Activated T-helper 17 cell treated with anti-CD3 and anti-CD28 coated beads, Interleukin-2, amount 50 U/mL, for 72 hours (primary cell): ENCODE measurements at regions not wholly inside any gene's neighbourhood (a gene's known extent, or its start where the extent isn't known, plus 50 kb on each side); places are given as distances from the start of the nearest gene placed in this dataset.

Experiments used
- ATAC-seq: fragments of 150-1000 bp; cut with Tn5 transposase; replicated peaks from 2 replicates; pipeline ENCODE4 v1.10.0; 2021; ENCODE audit warnings: mild to moderate bottlenecking, moderate library complexity
- H3K27ac Mint-ChIP-seq: one replicate; pipeline ENCODE4 v1.8.0; 2022; ENCODE audit warnings: mixed read lengths
- H3K27me3 Mint-ChIP-seq: one replicate; pipeline ENCODE4 v1.8.0; 2022; ENCODE audit warnings: mixed read lengths
- H3K36me3 Mint-ChIP-seq: one replicate; pipeline ENCODE4 v1.8.0; 2022; ENCODE audit warnings: low read depth, mild to moderate bottlenecking, mixed read lengths
- H3K4me1 Mint-ChIP-seq: one replicate; pipeline ENCODE4 v1.8.0; 2022; ENCODE audit warnings: mixed read lengths
- H3K4me3 Mint-ChIP-seq: one replicate; pipeline ENCODE4 v1.8.0; 2022; ENCODE audit warnings: mild to moderate bottlenecking, mixed read lengths
- H3K9me3 Mint-ChIP-seq: one replicate; pipeline ENCODE4 v1.8.0; 2022; ENCODE audit warnings: mixed read lengths

DNA sequence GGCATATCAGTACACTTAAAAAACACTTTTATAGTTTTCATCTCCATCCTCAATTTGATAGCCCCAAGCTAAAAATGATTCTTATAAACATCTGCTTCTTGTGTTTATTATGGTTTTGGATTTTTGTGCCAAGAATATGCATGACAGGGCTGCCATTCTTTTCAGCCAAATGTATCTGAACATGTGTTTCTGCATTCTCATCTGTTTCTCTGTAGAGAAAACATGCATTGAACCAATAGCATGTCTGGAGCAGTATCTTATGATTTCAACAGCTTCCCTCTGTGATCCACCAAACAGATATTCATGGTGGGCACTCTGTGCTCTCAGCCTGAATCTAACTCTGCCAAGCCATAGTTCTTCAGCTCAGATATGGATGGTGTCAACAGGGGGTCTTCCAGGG lies 99.3 kb upstream of the ERCC6L2 start:
- no peaks in the 10 kb centered on the region for H3K9me3 Mint-ChIP-seq
- H3K36me3 Mint-ChIP-seq: no peaks in the 10 kb centered on the region
- no peaks in the 10 kb centered on the region for H3K4me1 Mint-ChIP-seq
- ATAC-seq: no peak
- H3K27ac Mint-ChIP-seq: no peak overlapping the region
- peaks cover 4% of the 10 kb centered on the region for H3K27me3 Mint-ChIP-seq
- H3K4me3 Mint-ChIP-seq: no peak overlapping the region

DNA sequence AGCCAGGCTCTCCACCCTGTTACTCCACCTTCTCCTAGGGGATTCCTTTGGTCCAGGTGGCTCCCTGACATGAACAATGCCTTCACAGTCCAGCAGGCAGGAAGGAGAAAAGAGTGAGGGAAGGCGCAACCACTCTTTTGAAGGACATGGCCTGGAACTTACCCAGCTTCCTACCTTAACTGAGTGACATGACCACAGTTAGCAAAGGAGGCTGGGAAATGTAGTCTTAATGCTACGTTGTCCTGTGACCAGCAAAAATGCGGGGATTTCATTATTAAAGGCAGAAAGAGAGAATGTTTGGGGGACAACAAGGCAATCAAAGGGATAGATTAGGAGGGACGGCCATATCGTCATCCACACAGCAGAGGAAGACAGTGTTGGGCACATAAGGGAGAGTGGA lies 100.3 kb upstream of the ERCC6L2 start:
- no peak for ATAC-seq
- no peak overlapping the region for H3K4me3 Mint-ChIP-seq
- H3K36me3 Mint-ChIP-seq: no peaks in the 10 kb centered on the region
- H3K27ac Mint-ChIP-seq: no peak overlapping the region
- H3K4me1 Mint-ChIP-seq: no peaks in the 10 kb centered on the region
- H3K27me3 Mint-ChIP-seq: peaks cover 13% of the 10 kb centered on the region
- H3K9me3 Mint-ChIP-seq: no peaks in the 10 kb centered on the region

DNA sequence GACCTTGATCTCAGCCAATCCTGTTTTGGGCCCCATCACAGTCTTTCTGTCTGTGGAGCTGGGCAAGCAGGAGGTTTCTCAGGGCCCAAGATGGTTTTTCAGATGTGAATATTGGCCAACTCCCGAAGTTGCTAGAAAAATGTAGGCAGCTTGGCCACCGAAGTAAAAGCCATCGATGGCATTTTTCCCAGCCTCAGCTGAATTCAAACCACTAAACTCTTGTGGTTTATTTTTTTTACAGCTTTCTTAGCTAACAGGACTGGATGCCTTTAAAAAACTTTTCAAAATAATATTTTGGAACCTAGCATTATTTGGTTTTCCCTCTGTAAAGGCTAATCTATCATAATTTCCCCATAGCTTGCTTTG lies 102.5 kb upstream of the ERCC6L2 start:
- Mint-ChIP-seq H3K27ac (no peak overlapping the region), H3K36me3 (no peaks in the 10 kb centered on the region), H3K4me1 (no peaks in the 10 kb centered on the region), H3K4me3 (no peak overlapping the region), H3K27me3 (peaks cover 18% of the 10 kb centered on the region), H3K9me3 (no peaks in the 10 kb centered on the region)
- no peak for ATAC-seq

DNA sequence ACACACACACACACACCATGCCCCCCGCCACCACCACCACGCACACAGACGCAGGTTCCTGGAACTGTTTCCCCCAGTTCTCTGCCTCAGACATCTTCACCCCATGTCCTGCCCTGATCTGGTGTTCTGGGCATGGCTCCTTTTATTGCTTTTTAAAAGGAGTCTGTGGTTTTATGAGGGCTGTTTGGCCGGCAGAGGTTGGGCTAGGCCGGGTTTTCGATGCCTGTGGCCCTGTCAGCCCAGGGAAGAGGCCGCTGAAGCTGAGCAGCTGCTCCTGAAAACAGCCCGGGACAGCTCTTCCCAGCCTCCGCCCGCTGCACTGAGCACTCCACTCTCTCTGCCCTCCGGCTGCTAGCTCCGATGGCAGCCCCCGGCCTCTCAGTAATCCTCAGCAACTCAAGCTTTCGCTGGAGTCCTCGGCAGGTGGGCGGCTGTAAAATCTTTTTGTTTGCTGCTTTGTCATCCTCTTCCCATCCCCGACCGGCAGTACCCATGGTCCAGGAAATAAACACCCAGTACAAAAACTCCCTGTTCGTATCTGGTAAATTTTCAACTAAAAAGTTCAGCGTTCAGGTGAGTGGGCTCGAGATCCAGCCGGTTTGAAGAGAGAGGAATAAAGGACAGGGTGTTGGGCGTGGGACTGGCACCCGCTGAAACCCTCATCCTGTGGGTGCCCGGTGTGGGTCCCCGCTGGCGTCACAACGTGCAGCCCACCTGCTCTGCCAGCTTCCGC lies 103.0 kb upstream of the ERCC6L2 start:
- H3K9me3 Mint-ChIP-seq: no peaks in the 10 kb centered on the region
- no peaks in the 10 kb centered on the region for H3K36me3 Mint-ChIP-seq
- H3K27me3 Mint-ChIP-seq: peaks cover 18% of the 10 kb centered on the region
- no peak for ATAC-seq
- no peak overlapping the region for H3K27ac Mint-ChIP-seq
- H3K4me1 Mint-ChIP-seq: no peaks in the 10 kb centered on the region
- no peak overlapping the region for H3K4me3 Mint-ChIP-seq

DNA sequence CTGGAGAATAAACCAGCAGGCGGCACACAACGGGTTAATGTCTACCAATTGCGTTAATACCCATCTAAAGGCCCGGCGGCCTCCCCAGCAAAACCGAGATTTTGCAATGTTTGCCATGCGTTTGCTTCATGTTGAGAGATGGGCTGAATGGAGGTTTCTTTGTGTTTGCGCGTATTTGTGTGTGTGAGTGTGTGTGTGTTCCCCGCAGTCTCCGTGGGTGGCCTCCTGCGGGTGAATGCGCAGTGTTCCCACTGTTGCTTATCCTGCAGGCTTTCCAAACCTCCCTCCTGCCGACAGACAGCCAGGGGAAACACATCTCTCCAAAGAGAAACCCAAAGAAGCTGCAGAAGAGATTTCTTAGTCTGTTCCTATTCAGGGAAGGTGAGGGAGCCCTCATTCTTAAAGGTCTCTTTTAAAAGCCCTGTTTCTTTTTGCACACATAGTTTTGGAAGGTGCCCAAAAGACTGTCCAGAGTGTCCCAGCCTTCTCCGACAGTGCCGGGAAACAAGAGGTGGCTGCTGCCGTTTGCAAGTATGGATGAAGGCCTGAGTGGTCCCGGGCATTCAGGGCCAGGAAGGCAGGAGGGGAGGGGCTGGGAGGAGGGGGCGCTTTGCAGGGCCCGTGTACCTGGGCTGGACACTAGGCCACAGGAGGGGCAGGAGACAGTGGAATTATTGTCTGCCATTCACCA lies 103.8 kb upstream of the ERCC6L2 start:
- H3K27me3 Mint-ChIP-seq: peaks cover 18% of the 10 kb centered on the region
- no peak overlapping the region for H3K27ac Mint-ChIP-seq
- H3K4me3 Mint-ChIP-seq: no peak overlapping the region
- ATAC-seq: no peak
- no peaks in the 10 kb centered on the region for H3K36me3 Mint-ChIP-seq
- H3K4me1 Mint-ChIP-seq: no peaks in the 10 kb centered on the region
- no peaks in the 10 kb centered on the region for H3K9me3 Mint-ChIP-seq

DNA sequence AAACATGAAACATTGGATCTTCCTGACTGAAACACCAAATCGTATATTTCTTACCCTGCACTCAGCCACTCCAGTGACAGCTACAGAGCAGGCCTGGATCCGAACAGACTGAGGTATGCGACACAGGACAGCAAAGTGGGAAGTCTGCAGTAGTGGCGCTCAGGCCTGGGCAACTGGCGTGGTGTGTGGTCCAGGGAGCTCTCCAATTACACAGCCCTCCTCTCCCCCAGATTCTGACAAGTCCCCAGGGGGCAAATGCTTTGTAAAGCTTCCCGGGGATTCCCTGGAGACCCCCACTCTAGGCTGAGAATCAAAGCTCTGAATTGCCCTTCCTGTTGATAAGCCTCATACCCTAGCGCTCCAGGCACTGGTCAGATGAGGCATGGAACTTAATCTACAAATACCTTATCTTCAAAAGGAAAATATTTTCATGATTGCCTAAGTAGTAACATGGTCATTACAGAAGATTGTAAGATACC lies 104.8 kb upstream of the ERCC6L2 start:
- H3K9me3 Mint-ChIP-seq: no peaks in the 10 kb centered on the region
- no peaks in the 10 kb centered on the region for H3K36me3 Mint-ChIP-seq
- peaks cover 18% of the 10 kb centered on the region for H3K27me3 Mint-ChIP-seq
- H3K4me3 Mint-ChIP-seq: no peak overlapping the region
- H3K4me1 Mint-ChIP-seq: no peaks in the 10 kb centered on the region
- no peak overlapping the region for H3K27ac Mint-ChIP-seq
- ATAC-seq: no peak

DNA sequence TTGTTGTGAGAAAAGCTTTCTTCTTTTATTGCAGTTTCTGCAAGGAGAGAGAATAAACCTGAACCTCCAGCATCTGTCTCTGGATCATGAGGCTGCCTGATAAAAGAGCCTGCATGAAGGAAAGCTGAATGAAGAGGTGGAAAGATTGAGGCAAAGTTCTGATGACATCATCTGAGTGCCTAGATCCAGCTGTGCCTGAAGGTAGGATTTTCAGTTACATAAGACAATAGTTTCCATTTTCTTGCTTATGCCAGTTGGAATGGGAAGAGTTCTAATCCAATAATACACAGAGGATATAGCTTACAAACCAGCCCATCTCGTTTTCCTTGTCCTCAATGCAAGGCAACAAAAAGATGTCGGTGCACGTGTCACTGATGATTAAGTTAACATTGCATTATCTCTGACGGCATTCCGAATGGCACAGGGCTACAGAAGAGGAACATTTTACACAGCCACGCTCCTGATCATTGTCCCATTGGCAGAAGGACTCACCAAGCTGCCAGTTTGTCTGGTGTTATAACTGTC lies 105.5 kb upstream of the ERCC6L2 start:
- Mint-ChIP-seq H3K4me3 (no peak overlapping the region), H3K4me1 (no peaks in the 10 kb centered on the region), H3K27me3 (peaks cover 18% of the 10 kb centered on the region), H3K36me3 (no peaks in the 10 kb centered on the region), H3K27ac (no peak overlapping the region), H3K9me3 (no peaks in the 10 kb centered on the region)
- no peak for ATAC-seq

DNA sequence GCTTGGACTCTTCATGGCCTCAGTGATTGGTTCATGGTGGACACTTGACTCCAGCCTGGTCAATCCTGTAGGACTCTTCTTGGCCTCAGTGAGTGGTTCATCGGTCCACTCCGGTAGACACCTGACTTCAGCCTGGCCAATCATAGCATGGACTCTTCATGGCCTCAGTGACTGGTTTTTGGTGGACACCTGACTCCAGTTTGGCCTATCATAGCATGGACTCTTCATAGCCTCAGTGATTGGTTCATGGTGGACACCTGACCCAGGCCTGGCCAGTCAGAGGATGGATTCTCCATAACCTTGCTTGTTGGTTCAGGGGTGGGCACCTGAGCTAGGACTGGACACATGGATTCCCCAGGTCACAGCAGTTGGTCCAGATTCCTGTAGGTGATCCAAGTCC lies 106.0 kb upstream of the ERCC6L2 start:
- ATAC-seq: peak; percentile 43
- no peaks in the 10 kb centered on the region for H3K36me3 Mint-ChIP-seq
- H3K9me3 Mint-ChIP-seq: no peaks in the 10 kb centered on the region
- no peaks in the 10 kb centered on the region for H3K4me1 Mint-ChIP-seq
- peaks cover 18% of the 10 kb centered on the region for H3K27me3 Mint-ChIP-seq
- H3K4me3 Mint-ChIP-seq: no peak overlapping the region
- no peak overlapping the region for H3K27ac Mint-ChIP-seq

DNA sequence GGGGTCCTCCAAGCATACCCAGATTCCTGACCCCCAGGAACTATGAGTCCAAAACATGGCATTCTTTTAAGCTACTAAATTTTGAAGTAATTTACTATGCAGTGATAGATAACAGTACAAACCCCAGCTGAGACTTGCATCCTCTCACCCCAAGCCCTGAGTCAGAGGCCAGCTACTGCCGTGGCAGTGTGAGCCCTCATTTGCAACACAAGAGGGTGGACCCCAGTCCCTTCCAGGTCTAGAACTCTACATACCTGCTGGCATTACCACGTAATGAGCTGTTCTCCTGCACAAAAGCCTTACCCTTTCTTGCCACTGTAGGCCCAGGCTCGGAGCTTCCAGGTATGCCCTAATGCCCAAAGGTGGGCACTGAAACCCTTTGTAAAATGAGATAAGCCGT lies 108.6 kb upstream of the ERCC6L2 start:
- Mint-ChIP-seq H3K27me3 (peaks cover 15% of the 10 kb centered on the region), H3K4me1 (no peaks in the 10 kb centered on the region), H3K4me3 (no peak overlapping the region), H3K27ac (no peak overlapping the region), H3K36me3 (no peaks in the 10 kb centered on the region), H3K9me3 (no peaks in the 10 kb centered on the region)
- ATAC-seq: no peak

DNA sequence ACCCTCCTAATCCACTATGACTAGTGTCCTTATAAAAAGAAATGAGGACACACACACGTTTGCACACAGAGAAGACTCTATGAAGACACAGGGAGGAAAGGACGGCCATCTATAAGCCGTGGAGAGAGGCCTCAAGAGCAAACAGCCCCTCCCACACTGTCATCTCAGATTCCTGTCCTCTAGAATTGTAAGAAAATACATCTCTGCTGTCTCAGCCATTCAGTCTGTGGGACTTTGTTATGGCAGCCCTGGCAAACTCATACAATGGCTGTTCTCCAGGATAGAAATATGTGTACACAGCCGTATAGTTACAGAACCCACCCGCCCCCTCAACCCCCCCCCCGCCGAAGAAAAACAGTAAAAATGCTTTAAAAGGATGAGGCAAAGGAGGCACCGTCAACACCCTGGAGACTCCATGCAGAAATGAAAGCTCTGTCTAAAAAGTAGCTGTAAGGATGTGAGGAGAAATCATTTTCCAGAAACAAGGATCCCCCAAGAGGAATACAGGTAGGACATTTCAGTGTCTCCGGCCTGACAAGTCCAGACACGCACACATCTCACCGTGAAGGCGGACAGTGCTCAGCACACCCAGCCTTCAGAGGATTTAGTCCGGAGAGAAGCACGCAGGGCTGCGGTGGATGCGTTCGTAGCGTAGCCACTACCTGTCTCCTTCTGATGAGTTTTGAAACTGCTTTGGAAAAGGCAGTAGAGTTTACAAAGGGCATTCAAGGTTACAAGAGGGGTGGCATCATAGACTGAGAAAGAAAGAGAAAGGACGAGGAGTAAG lies 110.8 kb upstream of the ERCC6L2 start:
- Mint-ChIP-seq H3K27ac (no peak overlapping the region), H3K36me3 (no peaks in the 10 kb centered on the region), H3K27me3 (peaks cover under 1% of the 10 kb centered on the region), H3K9me3 (no peaks in the 10 kb centered on the region), H3K4me3 (no peak overlapping the region), H3K4me1 (no peaks in the 10 kb centered on the region)
- ATAC-seq: no peak

DNA sequence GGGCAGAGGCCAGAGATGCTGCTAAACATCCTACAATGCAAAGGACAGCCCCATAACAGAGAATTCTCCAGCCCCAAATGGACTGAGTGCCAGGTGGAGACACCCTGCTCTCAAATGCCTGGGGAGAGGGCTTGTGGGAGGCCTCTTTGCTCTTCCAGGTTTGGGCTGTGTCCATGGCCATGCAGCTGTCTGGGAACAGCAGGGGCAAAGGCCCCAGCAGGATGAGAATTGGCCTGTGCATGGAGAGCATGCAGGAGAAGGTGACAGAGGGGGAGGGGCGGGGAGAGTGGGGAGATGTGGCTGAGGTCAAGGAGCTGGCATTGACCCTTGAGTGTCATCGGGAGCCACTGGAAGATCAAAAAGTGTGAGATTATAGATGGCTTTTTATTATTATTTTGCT lies 111.5 kb upstream of the ERCC6L2 start:
- no peaks in the 10 kb centered on the region for H3K4me1 Mint-ChIP-seq
- H3K9me3 Mint-ChIP-seq: no peaks in the 10 kb centered on the region
- H3K4me3 Mint-ChIP-seq: no peak overlapping the region
- no peak for ATAC-seq
- no peaks in the 10 kb centered on the region for H3K36me3 Mint-ChIP-seq
- H3K27me3 Mint-ChIP-seq: no peaks in the 10 kb centered on the region
- no peak overlapping the region for H3K27ac Mint-ChIP-seq

DNA sequence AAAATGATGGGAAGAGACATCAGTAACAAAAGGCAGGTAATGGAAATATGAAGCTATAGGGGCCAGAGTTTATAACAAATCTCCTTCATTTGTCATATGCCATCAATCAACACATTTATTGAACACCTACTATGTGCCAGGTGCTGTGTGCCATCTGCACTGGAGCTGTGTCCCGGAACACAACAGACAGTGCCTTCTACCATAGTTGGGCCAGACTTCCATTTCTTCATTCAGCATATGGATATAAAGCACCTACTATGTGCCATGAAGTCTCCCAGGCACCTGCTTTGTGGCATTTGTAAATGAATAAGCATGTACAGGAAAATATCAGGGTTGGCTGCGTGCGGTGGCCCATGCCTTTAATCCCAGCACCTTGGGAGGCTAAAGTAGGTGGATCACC lies 112.5 kb upstream of the ERCC6L2 start:
- Mint-ChIP-seq H3K27ac (no peak overlapping the region), H3K4me3 (no peak overlapping the region), H3K27me3 (no peaks in the 10 kb centered on the region), H3K36me3 (no peaks in the 10 kb centered on the region), H3K4me1 (no peaks in the 10 kb centered on the region), H3K9me3 (no peaks in the 10 kb centered on the region)
- ATAC-seq: no peak

DNA sequence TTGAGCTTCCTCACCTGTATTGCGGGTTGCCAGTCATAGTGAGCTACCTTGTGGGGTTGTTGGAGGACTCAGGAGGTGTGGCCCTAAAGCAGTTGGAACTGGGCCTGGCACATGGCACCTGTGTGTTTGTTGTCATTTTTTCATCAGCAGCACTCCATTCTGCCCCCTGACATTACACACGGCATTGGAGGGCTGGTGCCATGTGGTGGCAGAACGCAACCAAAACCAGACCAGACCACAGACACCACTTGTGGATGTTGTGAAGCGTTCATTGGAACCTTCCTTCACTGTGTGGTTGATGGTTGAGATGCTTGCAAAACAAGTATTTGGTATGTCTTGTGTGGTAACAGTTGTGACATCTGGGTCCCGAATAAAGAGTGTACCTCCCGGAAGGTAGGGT lies 113.2 kb upstream of the ERCC6L2 start:
- no peaks in the 10 kb centered on the region for H3K36me3 Mint-ChIP-seq
- no peak overlapping the region for H3K27ac Mint-ChIP-seq
- no peaks in the 10 kb centered on the region for H3K9me3 Mint-ChIP-seq
- no peak for ATAC-seq
- no peak overlapping the region for H3K4me3 Mint-ChIP-seq
- H3K27me3 Mint-ChIP-seq: no peaks in the 10 kb centered on the region
- H3K4me1 Mint-ChIP-seq: no peaks in the 10 kb centered on the region

DNA sequence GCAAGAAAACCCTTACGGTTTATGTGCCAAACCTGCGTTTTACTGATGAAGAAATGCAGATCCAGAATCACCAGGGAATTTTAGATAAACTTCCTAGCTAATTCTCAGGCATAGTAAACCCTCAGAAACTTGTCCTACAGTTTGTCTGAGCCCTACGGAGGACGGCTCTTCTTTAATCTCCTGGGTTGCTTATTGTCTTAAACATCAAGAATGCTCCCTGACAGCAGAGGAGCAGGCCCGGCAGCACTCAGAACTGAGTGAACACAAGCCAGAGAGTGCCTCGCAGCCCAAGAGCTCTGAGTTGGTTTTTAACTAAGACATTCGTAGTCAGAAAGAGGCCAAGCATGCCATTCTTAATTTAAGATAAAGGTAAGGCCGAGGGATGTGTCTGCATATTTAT lies 114.7 kb upstream of the ERCC6L2 start:
- Mint-ChIP-seq H3K27me3 (no peaks in the 10 kb centered on the region), H3K36me3 (no peaks in the 10 kb centered on the region), H3K9me3 (no peaks in the 10 kb centered on the region), H3K4me1 (no peaks in the 10 kb centered on the region), H3K27ac (no peak overlapping the region), H3K4me3 (no peak overlapping the region)
- no peak for ATAC-seq

DNA sequence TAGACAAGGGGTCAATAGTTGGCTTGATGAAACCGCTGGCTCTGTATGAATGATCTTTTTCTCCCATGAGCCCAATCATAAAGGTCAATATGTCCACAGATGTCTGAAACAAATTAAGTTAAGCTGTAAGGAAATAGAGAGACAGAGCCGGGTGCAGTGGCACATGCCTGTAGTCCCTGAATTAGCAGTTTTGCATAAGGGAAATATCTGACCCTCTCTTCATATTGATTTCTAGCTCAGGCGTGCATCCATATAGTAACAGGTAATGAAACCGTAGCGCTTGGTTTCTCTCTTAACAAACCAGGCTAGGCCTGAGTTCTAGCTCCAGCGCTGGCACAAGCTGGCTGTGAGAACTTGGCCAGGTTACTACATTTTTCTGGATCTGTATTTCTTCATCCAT lies 118.1 kb upstream of the ERCC6L2 start:
- Mint-ChIP-seq H3K27ac (no peak overlapping the region), H3K9me3 (no peaks in the 10 kb centered on the region), H3K36me3 (no peaks in the 10 kb centered on the region), H3K4me3 (no peak overlapping the region), H3K27me3 (no peaks in the 10 kb centered on the region), H3K4me1 (no peaks in the 10 kb centered on the region)
- no peak for ATAC-seq
